GM12864 (cell line): ENCODE measurements at regions not wholly inside any gene's neighbourhood (a gene's known extent, or its start where the extent isn't known, plus 50 kb on each side); places are given as distances from the start of the nearest gene placed in this dataset.

Experiments
- DNase-seq: peaks from one replicate; pipeline ENCODE4 v3.0.0-alpha.2; 2011; ENCODE audit warnings: low read depth
- H3K4me3 ChIP-seq: 2 replicates; pipeline ENCODE4 v1.5.1; 2011; ENCODE audit warnings: mild to moderate bottlenecking, low read depth, low read length, control low read depth
- TF ChIP-seq, protein P1 (sequence below): IDR thresholded peaks from 2 replicates; pipeline ENCODE4 v1.5.1; 2011; ENCODE audit warnings: low read depth, mild to moderate bottlenecking, moderate library complexity, low read length, control low read depth, inconsistent platforms; ENCODE audit errors: missing control alignments

DNA sequence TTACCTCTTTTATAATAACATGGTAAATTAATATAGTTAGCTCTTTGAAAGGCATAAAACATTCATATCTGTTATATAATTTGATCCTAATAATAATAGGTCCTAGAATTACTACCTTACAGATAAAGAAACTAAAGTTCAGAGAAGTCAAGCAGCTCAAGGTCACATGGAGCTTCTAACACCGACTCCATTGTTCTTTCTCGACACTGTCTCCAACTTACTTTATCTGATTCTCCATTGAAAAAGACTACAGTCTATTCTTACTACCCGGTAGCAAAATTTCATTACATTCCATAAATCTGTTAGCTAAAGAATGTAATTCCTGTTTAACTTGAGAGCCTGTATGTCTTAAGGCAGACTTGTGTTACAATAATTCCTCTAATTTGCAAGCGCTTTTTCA lies 96.3 kb upstream of the TMEM161B start:
- DNase-seq = no peak
- H3K4me3 ChIP-seq = no peak overlapping the region
- TF ChIP-seq, protein P1, sequence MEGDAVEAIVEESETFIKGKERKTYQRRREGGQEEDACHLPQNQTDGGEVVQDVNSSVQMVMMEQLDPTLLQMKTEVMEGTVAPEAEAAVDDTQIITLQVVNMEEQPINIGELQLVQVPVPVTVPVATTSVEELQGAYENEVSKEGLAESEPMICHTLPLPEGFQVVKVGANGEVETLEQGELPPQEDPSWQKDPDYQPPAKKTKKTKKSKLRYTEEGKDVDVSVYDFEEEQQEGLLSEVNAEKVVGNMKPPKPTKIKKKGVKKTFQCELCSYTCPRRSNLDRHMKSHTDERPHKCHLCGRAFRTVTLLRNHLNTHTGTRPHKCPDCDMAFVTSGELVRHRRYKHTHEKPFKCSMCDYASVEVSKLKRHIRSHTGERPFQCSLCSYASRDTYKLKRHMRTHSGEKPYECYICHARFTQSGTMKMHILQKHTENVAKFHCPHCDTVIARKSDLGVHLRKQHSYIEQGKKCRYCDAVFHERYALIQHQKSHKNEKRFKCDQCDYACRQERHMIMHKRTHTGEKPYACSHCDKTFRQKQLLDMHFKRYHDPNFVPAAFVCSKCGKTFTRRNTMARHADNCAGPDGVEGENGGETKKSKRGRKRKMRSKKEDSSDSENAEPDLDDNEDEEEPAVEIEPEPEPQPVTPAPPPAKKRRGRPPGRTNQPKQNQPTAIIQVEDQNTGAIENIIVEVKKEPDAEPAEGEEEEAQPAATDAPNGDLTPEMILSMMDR = no peak

DNA sequence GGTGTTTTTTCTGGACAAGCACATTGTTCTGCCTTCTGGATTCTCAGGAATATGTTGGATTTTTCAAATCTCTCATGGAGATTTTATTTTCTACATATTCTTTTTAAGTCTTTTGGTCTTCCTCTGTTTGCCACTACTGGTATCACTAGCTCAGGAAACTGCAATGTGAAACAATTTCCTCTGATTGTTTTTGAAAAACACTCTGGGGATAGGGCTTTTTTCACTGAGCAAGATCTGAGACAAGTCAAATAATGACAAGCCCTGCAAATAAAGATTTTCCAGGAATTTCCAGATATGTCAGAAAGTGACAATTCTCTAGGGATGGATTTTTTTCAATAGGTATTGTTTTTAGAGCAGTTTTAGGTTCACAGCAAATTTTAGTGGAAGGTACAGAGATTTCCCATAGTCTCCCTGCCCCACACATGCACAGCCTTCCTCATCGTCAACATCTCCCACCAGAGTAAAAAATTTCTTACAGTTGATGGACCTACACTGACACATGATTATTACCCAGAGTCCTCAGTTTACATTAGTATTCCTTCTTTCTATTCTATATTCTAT lies 86.9 kb upstream of the TMEM161B start:
- DNase-seq = no peak
- H3K4me3 ChIP-seq = no peak overlapping the region
- TF ChIP-seq, protein P1 = no peak

DNA sequence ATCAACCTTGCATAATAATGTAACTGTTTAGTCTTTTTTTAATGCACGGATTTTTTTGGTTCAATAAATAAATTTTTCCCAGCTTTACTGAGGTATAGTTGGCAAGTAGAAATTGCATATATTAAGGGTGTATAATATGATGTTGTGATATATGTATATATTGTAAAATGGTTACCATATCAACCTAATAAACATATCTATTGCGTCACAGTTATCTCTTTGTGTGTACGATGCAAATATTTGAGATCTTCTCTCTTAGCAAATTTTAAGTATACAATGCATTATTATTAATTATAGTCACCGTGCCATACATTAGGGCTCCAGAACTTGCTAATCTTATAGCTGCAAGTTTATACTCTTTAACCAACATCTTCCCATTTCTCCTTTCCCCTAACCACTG lies 57.2 kb upstream of the TMEM161B start:
- H3K4me3 ChIP-seq = no peak overlapping the region
- TF ChIP-seq, protein P1 = no peak
- DNase-seq = no peak

DNA sequence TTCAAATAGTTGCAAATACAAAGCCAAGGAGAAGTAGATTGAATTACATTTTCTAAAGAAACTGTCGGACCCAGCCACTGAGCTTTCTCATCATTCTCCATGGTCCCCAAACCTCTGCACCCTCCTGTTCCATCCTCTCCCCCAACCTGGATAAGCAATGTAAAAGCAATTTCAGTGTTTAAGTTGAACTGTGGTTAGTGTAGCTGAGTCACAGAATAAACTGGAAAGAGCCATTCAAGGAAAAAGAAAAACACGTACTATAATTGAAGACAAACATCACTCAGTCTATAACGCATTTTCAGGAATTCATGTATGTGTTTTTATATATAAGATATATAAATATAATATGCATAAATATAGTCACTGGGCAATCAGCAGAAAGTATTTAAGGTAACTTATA lies 54.1 kb upstream of the TMEM161B start:
- TF ChIP-seq, protein P1 = no peak
- DNase-seq = no peak

More for the DNA sequence above, 54.1 kb upstream of the TMEM161B start:
- no peak overlapping the region for H3K4me3 ChIP-seq
